T-helper 2 cell treated with Interferon-gamma antibody and Interleukin-4, amounts not matched to agents 100 ng/mL and 5 ng/mL, for 36 hours (primary cell): ENCODE measurements at regions not wholly inside any gene's neighbourhood (a gene's known extent, or its start where the extent isn't known, plus 50 kb on each side); places are given as distances from the start of the nearest gene placed in this dataset.

Source experiments
- intact Hi-C: fragments of 100-400 bp; cut with micrococcal nuclease; formaldehyde crosslinking; loops from one replicate; pipeline ENCODE4 v1.15.1; 2023

DNA sequence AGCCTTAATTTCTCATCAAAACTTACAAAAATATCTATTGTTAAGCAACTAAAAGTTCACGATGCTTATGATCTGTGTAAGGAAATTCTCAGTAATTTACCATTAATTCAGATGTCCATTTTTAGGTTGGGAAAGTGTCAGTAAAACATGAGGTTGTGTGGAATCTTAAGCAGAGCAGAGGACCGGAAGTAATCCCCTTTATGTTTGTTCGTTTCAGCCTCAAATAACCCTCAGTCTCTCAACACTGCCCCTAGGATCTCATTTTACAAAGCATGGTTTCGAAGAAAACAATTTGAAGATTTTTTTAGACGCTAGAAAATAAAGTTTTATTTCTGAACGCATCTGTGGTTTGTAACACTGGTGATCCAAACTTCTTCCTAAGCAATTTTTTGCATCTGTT is 504.2 kb downstream of the MAT2B start:
- intact Hi-C loops, result no loop called here

DNA sequence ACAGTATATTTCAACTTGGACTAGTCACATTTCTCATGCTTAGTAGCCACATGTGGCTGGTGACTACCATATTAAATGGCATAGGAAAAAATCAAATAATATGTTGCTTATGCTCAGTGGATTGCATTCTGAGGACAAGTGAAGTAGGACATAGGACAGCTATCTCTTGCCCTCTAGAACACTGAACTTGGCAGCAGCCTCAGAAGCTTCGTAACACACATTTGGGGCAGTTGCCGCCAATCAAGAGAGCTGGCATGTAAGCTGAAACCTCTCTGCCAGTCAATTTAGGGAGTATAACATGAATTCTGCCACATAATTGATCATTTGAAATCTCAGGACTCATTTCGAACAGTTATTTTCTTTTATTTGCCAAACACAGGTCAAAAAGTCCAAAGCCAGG is 505.5 kb downstream of the MAT2B start:
- intact Hi-C loops, result no loop called here

DNA sequence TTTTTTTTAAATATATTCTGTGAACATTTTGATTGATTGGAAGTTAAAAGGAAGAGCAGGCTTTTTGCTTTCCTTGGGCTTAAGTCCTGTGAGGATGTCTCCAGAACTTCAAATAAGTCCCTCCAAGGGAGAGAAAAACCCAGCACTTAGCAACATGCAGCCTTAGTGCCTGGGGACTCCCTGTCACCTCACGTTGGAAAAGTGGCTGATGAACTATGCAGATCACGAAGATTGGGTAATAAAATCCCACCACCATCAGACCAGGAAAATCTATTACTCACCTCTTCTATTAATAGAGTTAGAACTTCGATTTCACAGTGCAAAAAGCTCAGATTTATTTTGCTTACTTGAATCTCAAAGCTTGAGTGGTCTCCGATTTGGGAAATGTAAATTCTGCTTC is 507.0 kb downstream of the MAT2B start:
- intact Hi-C loops, result loop anchor here (2.0 kb wide), 1 partner anchor 448 kb away; no protein-coding TSS in a partner anchor

DNA sequence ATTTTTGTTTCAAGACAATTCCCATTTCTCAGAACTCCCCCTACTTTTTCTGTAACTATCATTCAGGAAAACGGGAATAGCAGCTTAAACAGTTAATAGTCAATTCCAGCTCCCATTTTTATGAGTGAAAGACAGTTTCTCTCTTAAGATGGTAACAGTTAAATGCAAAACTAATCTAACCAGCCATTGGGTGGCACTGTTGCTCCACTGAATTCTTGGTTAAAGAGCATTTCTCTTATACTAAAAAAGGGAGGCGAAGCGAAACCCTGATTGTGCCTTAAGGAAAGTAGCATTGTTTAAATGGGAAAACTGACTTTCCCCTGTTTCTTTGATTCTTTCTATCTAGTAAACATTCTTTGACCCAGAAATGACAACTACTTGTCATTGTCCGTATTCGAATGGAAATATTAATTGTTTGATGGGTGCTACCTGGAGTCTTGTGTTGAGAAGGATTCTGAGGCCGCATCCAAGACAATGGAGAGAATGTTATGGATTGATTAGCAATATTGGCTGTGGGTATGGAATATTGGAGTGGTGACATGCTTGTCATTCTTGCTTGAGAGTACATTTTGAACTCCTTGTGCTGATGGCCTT is 507.8 kb downstream of the MAT2B start:
- intact Hi-C loops, result loop anchor here (1.0 to 2.0 kb wide), 2 partner anchors 448 to 491 kb away; no protein-coding TSS in a partner anchor

DNA sequence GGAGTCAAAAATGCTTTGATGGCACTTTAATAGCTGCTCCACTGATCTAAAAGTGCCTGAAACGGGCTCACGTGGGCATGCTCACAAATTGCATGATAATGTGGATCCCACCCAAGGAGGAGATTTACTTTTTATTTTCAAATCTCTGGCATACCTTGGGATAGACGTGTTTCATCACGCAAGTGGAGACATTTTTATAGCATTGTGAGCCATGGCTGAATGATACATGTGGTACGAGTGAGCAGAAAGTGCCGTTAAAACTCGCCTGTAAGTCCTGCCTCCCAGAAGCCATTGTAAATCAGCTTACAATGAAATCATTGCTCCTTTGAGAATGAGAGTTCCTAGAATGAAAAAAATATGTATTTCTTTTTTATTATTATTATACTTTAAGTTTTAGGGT is 514.7 kb downstream of the MAT2B start:
- intact Hi-C loops, result no loop called here

DNA sequence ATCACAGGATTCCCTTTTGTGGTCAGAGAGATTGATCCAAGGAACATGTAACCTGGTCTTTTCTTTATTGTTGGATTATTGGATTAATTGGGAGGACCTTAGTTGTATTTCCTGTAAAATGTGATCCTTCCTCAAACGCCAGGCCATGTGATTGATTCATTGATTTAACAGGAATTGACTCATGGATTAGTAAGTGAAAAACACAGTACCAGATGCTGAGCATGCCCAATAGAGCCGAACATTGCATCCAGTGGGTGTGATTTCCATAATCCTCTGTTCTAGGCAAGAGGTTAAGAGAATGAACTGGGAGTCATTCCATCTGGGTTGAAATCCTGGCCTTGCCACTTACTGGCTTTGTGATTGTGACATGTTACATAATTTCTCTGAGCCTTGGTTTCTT is 522.3 kb downstream of the MAT2B start:
- intact Hi-C loops, result no loop called here

DNA sequence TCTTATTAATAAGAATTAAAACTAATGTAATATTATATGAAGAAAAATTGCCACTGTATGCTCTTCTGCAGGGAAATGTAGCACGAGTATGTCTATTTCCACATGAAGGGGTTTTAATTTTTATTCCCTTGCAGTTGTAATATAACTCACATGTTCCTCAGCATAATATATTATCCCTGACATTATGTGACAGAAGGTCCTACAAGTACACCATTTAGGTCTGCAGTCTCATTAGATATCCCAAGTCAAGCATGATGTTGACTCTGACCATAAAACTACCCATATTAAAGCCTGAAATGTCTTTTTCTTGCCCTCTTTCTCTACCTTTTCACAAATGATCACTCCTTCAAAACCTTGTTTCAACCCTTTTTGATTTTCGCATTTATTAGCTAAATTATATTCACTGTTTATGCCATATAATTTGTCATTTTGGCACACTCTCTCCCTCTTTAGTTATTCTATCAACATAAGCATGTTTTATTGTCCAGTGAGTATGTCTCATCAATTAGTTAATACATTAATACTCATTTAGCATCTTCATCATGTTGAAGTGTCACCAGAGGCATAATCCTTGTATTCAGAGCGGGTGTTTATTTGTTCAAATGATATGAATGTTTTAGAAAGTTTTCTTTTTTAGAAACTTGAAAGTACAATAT is 532.8 kb downstream of the MAT2B start:
- intact Hi-C loops, result no loop called here

DNA sequence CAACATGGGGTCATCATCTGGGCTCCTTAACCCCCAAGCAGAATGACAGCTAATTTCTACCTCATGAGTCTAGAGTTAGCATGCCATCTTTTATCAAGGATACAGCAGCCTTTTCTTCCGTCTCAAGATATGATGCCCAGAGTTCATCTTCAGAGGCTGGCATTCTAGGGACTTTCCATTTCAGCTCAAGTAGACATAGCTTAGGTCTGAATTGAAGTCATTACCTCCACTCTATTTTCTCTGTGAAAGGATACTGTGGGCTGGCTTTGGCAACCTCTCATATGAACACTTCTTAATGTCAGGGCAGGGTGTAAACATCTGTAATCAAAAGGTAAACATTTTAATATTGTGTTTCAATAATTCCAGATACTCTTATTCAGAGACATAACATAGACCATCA is 535.7 kb downstream of the MAT2B start:
- intact Hi-C loops, result no loop called here

DNA sequence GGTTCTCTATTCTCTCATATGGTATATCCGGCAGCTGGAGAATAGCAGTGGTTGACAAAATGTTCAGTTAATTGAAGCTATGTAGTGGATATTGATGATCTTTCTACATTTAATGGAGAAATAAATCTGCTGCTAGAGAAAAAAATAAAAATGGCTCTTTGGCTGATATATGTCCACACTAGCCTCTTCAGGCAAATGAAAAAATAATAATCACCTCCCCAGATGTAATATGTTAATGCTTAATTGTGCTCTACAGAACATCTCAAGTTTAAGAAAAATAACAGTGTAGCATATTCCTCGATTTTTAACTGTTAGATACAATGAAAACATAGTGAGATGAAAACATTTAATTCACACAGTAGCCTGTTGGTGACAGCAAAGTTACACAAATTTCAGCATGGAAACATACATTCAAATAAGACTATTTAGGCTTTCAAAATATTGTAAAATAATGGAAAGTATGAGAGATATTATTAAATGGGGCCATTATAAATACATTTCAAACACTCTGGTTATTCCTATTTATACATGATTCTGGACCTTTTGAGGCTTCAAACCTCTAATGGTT is 543.0 kb downstream of the MAT2B start:
- intact Hi-C loops, result no loop called here

DNA sequence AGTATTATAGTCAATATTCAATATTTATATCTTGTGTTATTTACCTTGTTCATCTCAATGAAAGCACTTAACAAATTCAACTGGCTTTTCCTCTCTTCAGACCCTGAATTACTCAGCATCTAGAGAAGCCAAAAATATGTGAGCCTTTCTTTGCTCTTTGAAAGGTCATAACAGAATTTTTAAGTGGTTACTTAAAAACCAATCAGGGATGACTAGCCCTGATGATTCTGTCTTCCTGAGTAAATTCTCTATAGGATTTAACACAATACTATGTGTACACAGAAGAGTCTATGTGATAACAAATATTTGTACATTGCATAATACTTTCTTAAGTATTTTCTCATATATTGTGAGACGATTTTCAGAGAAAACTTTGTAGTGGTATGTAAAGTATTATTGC is 546.3 kb downstream of the MAT2B start:
- intact Hi-C loops, result no loop called here

DNA sequence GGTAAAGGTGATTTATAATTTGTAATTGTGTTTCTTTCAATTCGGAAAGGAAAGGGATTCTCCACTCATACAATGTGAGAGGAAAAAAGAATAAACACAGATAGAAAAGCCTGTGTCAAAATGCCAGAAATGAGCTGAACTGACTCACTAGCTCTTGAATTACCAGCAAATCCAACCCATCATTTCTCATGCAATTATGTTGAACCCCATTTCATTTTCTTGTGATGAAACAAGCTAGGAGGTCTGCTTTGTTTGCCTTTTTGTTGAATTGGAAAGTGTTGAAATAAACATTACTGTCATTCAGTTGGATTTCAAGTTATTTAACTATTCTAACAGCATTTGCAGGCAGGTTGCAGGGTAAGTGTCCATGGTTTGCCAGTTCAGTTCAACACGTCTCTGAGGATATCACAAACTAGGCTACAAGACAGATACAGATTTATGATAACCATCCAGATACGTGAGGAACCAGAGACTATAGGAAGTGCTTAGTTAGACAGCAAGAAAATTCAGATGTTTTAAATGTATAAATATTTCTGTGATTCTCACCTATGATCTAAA is 547.2 kb downstream of the MAT2B start:
- intact Hi-C loops, result no loop called here

DNA sequence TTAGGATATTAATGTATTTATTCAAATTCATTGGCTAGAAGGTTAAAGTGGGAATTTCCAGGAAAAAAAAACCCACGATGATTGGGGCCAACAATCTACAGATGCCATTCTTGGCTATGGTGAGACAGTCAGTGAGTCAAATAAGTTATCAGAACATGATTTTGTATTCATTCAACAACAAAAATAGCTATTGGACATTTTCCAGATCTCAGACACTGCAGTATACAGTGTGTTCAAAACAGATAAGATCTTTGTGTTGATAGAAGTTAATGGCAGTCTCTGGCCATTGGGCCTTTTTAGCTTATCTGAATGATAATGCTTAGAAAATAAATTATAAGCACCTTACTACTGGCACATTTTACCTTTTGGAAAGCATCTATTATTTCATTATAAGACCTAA is 547.7 kb downstream of the MAT2B start:
- intact Hi-C loops, result no loop called here

DNA sequence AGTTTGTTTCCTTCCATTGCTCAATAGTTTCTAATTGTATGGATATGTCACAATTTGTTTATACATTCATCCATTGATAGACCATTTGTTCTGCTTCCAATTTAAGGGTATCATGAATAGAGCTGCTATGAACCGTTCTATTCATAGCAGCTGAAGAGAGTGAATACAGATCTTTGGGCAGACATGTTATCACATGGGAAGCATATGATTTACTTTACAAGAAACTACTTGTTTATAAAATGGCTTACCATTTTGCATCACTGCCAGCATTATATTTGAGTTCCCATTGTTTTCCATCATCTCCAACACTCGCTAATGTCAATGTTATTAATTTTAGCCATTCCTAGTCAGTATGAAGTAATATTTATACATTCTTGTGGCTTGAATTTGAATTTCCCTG is 549.0 kb downstream of the MAT2B start:
- intact Hi-C loops, result no loop called here

DNA sequence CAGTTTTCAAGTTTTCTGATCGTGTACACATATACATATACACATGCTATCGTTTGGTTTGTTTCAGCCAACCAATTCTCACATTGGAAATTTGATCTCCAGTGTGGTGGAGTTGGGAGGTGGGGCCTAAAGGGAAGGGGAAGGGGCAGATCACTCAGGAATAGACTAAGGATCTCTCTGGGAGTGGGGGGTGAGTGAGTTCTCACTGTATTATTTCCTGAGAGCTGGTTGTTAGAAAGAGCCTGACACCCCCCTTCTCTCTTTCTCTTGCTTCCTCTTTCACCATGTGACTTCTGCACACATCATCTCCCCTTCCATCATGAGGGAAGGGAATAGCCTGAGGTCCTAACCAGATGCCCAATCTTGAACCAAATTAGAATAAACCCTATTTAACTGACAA is 551.7 kb downstream of the MAT2B start:
- intact Hi-C loops, result no loop called here

DNA sequence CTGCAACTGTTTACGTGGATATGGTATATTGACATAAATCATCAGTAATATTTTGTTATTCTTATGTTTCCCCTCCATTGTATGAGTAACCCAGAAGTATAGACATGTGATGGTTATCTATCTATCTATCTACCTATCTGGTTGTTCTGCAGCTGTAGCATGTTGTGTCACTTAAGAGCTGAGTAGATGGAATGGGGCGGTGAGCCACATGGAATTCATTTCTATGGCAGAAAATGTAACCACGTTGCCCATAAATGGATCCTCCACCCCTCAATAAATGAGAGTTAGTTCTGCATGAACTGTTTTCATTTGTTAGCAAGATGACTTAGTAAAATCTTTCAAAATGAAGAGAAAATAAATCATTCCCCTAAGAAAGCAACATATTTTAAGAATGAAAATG is 553.2 kb downstream of the MAT2B start:
- intact Hi-C loops, result no loop called here

DNA sequence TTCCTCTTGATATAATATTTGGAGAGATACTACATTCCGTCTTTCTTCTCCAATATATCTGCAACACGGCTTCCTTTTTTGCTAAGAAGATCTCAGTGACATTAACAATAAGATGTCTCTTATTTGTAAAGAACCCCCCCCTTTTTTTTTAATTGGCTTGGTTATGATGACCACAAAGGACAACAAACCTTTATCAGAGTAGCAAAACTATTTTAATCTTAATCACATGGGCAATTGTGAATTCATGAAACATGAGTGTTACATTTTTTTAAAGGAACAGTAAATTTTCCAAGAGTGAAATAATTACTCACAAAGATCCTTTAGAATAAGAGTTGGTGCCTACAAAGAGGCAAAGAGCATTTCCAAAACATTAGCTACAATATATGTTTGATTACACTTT is 554.1 kb downstream of the MAT2B start:
- intact Hi-C loops, result no loop called here

DNA sequence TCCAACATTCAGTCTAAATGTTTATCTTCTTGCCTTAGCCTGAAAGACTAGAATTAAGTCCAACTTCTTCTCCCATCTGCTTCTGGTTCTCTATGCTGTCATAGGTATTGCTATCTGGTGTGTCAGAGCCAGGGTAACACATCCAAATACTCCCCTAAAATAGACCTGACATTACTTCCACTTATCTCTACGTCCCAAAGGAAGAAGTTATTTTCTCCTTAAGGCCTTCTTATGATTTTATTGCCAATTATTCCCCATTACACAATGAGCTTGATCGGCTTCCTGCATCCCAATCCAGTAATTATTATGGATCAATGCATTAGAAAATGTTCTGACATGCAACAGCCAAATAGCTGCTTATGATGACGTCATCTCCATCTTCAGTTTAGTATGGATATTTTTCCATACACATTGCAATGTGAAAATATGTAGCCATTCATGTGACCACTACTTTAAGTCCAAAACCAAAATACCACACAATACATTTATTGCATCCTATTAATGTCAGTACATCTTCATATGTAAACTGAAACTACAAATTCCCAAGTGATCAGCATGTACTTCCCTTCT is 555.5 kb downstream of the MAT2B start:
- intact Hi-C loops, result no loop called here

DNA sequence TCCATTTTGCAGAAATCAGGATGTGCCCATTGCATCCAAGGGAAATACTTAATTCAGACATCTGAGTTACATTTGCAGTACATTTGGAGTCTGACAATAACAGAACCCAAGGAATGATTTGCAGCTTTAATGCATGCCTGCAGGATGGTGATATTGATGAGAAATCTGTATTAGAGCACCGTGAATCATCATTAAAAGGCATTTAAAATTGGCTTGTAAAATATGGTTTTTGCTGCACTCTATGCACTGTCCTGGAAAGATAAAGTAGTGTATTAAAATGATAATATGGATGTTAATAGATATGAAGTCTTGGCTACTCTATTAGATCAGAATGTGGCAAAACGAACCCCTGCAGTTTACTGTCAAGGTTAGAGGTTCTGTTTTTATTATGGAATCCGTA is 556.9 kb downstream of the MAT2B start:
- intact Hi-C loops, result no loop called here

DNA sequence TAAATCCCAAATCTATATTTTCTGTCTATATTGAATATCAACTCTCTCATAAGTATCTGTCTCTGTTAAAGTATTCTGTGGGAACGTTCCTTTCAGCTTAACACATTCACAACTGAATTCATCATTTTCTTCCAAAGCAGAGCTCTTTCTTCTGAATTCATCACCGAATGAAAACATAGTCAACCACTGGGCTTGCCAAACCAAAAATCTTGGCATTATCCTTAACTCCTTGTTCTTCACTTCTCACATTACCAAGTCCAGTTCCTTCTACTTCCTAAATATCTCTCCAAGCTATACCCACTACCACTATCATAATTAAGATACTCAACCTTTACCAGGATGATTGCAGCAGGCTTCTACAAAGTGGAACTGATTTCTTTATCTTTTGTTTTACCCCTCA is 559.8 kb downstream of the MAT2B start:
- intact Hi-C loops, result no loop called here

DNA sequence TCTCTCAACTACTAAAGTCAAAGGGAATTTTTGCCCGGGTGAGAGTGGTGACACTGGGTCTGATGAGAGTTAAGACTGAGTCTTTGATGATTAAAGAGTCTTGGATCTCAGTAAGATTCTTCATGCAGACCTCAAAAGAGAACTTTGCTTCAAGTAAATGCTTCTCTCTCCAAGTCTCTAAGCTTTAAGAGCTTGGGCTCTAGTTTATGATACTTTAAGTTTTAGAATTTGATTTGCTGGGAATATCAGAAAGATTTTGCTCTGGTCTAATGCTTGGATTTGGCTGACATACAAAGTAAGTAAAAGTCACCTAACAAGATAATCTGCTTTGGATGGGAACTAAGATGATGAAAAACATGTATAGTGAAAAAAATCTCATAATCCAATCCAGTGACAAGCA is 566.3 kb downstream of the MAT2B start:
- intact Hi-C loops, result no loop called here

DNA sequence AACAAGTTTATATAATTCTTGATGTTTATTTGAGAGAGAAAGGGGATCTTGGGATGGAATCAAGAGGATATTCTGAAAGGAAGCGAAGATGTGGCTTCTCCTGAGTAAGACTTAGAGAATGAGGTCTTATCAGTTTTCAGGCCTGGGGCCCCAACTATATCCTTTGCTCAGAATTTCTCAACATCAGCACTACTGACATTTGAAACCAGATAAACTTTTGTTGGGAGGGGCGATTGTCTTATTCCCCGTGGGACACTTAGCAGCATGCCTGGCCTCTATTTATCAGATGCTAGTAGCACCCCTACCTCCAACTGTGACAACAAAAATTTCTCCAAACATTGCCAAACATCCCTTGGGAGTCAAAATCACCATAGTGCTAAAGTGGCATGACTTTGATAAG is 567.7 kb downstream of the MAT2B start:
- intact Hi-C loops, result no loop called here

DNA sequence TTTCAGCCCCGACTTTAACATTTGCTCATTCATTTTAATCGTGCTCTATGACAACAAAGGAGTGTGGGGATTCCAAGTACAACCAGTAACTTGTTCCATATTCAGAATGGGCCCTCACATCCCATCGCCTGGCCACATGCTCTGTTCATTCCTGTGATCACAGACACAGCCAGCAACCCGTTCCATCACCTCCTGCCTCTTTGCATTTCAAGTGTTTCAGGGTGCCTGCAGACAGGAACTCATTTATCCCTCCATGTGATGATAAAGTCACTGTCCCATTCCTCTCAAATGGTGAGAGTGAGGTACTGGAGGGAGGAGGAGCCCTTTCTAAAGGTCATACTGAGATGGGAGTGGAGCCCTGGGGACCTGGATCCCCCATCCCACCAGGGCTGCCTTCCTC is 571.1 kb downstream of the MAT2B start:
- intact Hi-C loops, result no loop called here

DNA sequence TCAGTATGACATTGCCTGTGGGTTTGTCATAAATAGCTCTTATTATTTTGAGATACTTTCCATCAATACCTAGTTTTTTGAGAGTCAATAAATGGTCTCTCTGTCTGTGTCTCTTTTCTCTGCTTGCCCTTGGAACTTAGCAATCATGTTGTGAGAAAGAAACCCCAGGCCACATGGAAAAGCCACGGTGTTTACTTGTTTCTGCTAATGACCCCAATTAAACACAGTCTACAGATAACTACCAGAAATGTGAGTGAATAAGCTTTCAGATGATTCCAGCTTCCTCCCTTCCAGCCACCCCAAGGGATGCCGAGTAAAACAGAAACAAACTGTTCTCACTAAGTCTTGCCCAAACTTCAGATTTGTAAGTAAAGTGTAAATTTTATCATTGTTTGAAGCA is 584.9 kb downstream of the MAT2B start:
- intact Hi-C loops, result no loop called here
